H54 (cell line): ENCODE measurements at regions not wholly inside any gene's neighbourhood (a gene's known extent, or its start where the extent isn't known, plus 50 kb on each side); places are given as distances from the start of the nearest gene placed in this dataset.
A peak's percentile ranks its signal among the peaks of the same experiment; 100 is the strongest.

ENCODE experiments used
- DNase-seq: peaks from one replicate; pipeline ENCODE4 v3.0.0; 2011; ENCODE audit warnings: low spot score, mixed read lengths; ENCODE audit not compliant: insufficient read length
- FAIRE-seq: peaks from 3 replicates; lab custom pipeline; 2011; peaks lifted over from hg19 to GRCh38; lab: Jason Lieb, UNC
- POLR2A ChIP-seq: IDR thresholded peaks from 2 replicates; pipeline ENCODE4 v1.6.1; 2011; ENCODE audit warnings: low read depth, mild to moderate bottlenecking, low read length

GRCh38 chr10:4751211-4751610, 74.8 kb upstream of the AKR1E2 start:
- DNase-seq, result no peak
- no peak for FAIRE-seq
- no peak for TF ChIP-seq POLR2A

GRCh38 chr10:4749271-4749574, 76.8 kb upstream of the AKR1E2 start:
- DNase-seq (no peak), FAIRE-seq (no peak)
- TF ChIP-seq POLR2A, result no peak

- no peak for TF ChIP-seq POLR2A
- DNase-seq (no peak), FAIRE-seq (no peak)
Observed at GRCh38 chr10:4748491-4749270, 77.3 kb upstream of the AKR1E2 start.

- no peak for TF ChIP-seq POLR2A
- no peak for DNase-seq
- FAIRE-seq, result no peak
Observed at GRCh38 chr10:4742217-4742616, 83.8 kb upstream of the AKR1E2 start.

GRCh38 chr10:4740471-4740870, 85.5 kb upstream of the AKR1E2 start:
- no peak for DNase-seq
- no peak for TF ChIP-seq POLR2A
- no peak for FAIRE-seq

GRCh38 chr10:4736608-4737007, 89.4 kb upstream of the AKR1E2 start:
- no peak for DNase-seq
- FAIRE-seq, result no peak
- no peak for TF ChIP-seq POLR2A

GRCh38 chr10:4736183-4736582, 89.8 kb upstream of the AKR1E2 start:
- FAIRE-seq, result no peak

GRCh38 chr10:4733843-4734224, 92.2 kb upstream of the AKR1E2 start:
- FAIRE-seq (no peak), DNase-seq (no peak)
- no peak for TF ChIP-seq POLR2A

More at GRCh38 chr10:4736183-4736582, 89.8 kb upstream of the AKR1E2 start:
- no peak for DNase-seq
- no peak for TF ChIP-seq POLR2A

- TF ChIP-seq POLR2A, result no peak
- FAIRE-seq (no peak), DNase-seq (no peak)
Observed at GRCh38 chr10:4733150-4733842, 92.7 kb upstream of the AKR1E2 start.

- TF ChIP-seq POLR2A, result no peak
- DNase-seq (no peak), FAIRE-seq (no peak)
Observed at GRCh38 chr10:4730998-4731397, 95.0 kb upstream of the AKR1E2 start.

- FAIRE-seq (peak; percentile 80), DNase-seq (no peak)
- TF ChIP-seq POLR2A, result no peak
Observed at GRCh38 chr10:4725917-4726606, 99.9 kb upstream of the AKR1E2 start.

- FAIRE-seq (no peak), DNase-seq (no peak)
- TF ChIP-seq POLR2A, result no peak
Observed at GRCh38 chr10:4723860-4724259, 102.1 kb upstream of the AKR1E2 start.

- no peak for TF ChIP-seq POLR2A
- no peak for DNase-seq
- no peak for FAIRE-seq
Observed at GRCh38 chr10:4721999-4722753, 103.8 kb upstream of the AKR1E2 start.

- DNase-seq (no peak), FAIRE-seq (peak; percentile 36)
- TF ChIP-seq POLR2A, result no peak
Observed at GRCh38 chr10:4720463-4720862, 105.5 kb upstream of the AKR1E2 start.
